NCI-H2107 (cell line): ENCODE measurements at regions not wholly inside any gene's neighbourhood (a gene's known extent, or its start where the extent isn't known, plus 50 kb on each side); places are given as distances from the start of the nearest gene placed in this dataset.

Source experiments
- DNase-seq: peaks from one replicate; lab custom pipeline; 2025; lab: John Stamatoyannopoulos, UW

GRCh38 chr1:87999852-88000251 lies 671.2 kb downstream of the LMO4 start:
- DNase-seq, result no peak

DNA sequence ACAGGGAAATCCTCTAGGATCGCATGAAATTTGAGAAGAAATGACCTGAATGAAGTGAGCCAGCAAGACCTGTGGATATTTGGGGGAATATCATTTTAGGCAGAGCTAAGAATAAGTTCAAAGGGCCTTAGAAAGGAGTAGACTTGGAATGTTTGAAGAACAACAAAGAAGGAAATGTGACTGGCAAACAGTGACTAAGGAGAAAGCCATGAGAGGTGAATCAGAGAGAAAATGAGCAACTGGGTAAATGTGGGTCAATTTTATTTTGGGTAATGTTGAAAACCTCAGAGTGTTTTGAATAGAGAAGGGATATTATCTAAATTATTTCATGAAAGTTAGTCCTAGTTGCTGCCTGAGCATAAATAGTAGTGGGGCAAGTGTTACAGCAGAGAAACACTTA lies 672.8 kb downstream of the LMO4 start:
- no peak for DNase-seq

GRCh38 chr1:88003255-88003654 lies 674.6 kb downstream of the LMO4 start:
- DNase-seq, result no peak

- DNase-seq, result no peak
Observed at GRCh38 chr1:88009916-88010315, 674.2 kb upstream of the PKN2 start.

DNA sequence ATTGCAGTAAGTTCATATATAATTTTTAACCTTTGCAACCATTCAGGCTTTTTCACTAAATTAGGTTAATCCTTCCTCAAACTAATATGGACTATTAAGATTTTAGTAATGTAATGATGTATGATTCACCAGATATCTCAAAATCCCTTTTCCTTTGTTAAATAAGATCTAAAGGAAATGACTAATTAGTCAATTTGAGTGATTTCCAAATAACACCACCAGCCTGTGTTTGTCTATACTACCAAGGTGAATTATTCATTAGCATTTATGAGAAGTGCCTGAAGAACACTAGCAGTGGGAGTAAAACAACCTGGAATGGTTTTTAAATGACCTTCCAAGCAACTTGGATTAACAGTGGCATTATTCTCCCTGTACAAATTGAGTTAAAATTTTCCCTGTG lies 670.6 kb upstream of the PKN2 start:
- DNase-seq, result no peak

DNA sequence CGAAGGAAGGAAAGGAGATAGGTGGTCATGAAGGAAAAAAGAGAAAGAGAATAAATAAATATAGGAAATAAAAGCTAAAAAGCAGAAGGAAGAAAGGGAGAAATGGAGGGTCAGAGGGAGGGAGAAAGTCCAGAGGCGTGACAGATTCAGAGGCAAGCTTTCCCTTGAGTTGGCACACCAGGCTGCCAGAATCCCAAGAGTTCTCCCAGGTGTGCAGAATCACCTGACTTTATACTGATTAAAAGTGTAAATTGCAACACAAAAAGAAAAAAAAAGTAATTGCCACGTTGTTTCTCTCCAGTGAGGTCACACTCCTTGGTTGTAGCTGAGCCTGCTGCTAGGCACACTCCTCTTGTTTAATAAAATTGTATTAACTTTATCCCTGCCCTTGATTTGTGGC lies 669.9 kb upstream of the PKN2 start:
- no peak for DNase-seq

DNA sequence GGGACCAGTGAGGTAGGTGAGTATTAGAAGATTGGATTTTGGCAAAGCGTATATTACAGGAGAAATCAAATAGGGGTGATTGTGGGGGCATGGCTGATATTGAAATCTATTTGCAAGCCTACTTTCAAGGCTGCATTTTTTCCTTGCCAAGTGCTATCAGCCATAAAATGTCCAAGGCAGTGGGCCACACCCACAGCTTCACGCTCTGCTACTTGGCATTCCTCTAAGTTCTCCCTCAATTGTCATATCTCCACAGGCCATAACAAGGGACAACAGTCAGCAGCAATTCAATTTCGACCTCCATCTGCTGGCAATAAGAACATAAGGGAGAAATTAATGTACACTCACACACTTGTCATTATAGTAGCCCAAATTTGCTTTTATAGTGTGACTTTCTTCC lies 667.1 kb upstream of the PKN2 start:
- no peak for DNase-seq

DNA sequence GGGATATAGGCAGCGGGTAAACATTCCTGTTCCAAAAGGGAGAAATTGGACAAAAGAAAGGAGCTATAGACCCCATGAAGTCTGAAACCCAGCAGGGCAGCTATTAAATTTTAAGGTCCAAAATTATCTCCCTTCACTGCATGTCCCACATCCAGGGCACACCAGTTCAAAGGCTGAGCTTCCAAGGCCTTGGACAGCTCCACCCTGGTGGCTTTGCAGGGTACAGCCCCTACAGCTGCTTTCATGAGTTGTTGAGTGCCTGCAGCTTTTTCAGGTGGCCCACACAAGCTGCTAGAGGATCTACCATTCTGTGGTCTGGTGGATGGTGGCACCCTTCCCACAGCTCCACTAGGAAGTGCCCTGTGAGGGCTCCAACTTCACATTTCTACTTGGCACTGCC lies 662.5 kb upstream of the PKN2 start:
- DNase-seq, result no peak

DNA sequence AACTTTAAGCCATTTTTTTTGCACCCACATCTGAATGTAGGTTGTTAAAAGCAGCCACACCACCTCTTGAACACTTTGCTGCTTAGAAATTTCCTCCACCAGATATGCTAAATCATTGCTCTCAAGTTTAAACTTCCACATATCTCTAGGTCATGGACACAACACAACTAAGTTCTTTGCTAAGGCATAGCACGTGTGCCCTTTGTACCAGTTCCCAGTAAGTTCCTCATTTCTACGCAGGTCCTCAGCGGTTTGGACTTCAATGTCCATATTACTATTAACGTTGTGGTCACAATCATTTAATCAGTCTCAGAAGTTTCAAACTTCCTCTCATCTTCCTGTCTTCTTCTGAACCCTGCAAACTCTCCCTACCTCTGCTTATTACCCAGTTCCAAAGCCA lies 661.6 kb upstream of the PKN2 start:
- no peak for DNase-seq

GRCh38 chr1:88029142-88029541 lies 654.9 kb upstream of the PKN2 start:
- DNase-seq, result no peak

- no peak for DNase-seq
Observed at GRCh38 chr1:88029899-88030298, 654.2 kb upstream of the PKN2 start.

DNA sequence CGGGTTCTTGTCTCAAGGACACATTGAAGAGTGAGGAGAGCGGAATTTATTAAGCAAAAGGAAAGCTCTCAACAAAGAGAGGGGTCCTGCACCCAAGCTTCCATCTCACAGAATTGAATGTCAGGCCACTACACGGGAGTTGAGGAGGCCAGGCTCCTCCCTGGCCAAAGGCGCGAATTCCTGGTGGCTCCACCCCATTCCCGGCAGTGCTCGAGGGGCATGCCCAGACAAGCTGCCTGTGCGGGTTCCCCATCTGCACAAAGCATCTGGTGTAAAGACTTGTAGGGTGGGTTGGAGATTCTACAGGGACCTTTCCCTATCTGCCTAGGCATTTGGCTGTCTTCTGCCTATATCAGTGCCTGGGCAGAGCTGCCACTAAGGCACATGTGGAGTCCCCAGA lies 648.5 kb upstream of the PKN2 start:
- no peak for DNase-seq

DNA sequence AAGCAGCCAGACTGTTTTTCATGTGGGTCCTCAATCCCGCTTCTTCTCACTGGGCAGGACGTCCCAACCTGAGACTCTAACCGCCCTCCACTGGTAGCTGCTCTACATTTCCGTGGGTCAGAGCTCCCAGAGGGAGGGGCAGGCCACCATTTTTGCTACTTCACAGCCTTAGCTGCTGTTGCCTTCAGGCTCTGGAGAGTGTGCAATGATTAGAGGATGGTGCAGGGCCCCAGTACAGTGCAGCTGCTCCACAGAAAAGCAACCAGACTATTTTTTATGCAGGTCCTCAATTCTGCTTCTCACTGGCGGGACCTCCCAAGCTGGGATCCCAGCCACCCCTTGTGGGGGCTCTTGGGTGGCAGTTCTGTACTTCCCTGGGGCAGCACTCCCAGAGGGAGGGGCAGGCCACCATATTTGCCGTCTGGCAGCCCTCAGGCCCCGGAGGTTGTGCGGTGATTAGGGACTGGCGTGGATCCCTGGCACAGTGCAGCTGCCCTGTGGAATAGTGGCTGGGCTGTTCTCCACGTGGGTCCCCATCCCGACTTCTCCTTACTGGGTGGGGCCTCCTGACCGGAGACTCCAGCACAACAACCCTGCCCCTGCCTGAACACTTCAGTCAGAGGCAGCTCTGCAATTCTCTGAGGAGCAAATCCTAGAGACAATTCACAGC lies 647.6 kb upstream of the PKN2 start:
- no peak for DNase-seq

GRCh38 chr1:88039240-88039639 lies 644.8 kb upstream of the PKN2 start:
- no peak for DNase-seq

GRCh38 chr1:88043834-88044233 lies 640.2 kb upstream of the PKN2 start:
- DNase-seq, result no peak

DNA sequence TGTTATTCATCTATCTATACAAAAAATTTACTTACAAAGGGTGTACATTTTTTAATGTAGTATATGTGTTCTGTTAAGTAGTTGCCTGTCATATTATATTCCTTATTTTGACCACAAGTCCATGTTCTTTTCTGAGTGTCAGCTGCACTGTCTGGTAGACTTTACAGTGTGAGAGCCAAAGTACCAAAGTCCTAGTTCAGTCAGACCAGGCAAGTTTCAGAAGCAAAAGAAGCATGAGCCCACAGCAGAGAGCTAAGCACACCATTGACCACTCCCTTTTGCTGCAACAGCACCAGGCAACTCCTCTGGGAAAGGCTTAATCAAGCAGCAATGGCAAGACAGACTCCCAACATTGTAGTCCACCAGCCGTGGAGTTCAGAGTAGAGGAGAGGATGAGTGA lies 631.9 kb upstream of the PKN2 start:
- DNase-seq, result no peak

GRCh38 chr1:88053065-88053464 lies 631.0 kb upstream of the PKN2 start:
- DNase-seq, result no peak

GRCh38 chr1:88056881-88057280 lies 627.2 kb upstream of the PKN2 start:
- no peak for DNase-seq

DNA sequence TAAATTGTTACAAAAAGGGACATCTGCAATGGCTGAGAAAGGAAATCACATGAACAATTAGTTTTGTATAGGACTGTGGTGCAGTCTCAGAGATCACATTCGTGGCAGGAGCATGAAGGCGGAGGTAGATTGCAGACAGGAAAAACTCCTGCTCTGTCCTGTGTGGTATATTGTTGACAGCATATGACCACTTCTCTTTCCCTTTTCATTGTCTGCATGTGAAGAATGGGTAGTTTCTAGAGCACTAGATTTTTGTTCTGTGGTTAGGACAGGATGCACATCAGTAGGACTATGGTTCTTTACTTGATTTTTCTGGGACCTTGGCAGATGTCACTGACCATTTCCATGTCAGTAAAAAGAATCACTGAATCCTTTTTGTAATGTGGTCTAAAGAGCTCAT lies 625.9 kb upstream of the PKN2 start:
- no peak for DNase-seq

- DNase-seq, result no peak
Observed at GRCh38 chr1:88060112-88060673, 623.9 kb upstream of the PKN2 start.

DNA sequence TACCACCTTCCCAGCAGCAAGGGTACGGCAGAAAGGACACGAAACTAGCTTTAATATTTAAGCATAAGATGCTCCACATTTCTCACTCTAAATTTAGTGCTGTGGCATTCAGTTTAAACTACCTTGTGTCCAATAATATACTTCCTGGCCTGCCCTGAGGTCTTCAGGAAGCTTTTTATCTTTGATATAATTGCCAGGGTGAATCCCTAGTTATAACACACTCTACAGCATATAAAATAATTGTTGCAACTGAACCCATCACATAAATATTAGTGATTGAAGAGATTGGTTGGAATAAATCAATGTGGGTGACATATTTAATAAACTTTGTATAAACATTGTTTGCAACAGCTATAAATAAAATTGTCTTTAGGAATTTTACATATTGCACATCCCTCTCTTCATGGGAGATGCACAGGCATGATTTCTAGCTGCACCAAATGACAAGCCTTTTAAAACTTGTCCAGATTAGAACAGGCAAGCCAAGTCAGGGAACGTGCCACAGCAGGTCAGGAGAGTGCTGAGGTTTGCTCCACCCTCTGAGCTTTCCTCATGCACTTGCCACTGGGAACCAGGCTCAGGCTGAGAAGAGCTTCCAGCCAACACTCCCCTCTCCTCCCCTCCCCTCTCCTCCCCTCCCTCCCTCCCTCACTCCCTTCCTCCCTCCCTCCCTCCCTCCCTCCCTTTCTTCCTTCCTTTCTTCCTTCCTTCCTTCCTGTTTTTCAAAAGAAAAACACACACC lies 623.2 kb upstream of the PKN2 start:
- DNase-seq, result no peak

DNA sequence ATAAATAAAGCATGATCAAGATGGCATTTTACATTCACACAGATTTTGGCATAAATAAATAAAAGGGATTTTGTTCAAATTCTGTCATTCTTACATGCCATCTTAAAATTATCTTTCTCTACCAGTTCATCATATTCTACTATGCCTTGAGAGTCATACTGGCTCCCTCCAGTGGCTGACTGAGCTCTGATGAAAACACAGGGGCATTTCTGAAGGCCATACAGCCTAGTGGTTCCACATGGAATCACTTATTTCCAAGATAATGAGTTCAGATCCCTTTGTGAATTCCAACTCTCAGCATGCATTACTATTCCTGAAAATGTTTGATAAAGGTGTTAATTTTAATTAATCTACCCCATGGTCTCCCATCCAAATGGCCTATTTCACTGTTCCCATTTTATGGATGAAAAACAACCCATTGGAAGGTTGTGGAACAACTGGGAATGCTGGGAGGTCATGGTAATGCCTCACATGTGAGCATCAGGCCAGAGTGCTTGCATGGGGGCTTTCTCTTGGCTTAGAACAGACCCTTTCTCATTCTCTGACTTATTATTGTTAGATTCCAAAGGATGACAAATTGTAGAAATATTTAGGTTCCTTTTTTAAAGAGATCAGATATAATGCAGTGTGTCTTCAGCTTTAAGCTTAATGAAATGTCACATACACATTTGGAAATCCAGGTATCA lies 622.4 kb upstream of the PKN2 start:
- DNase-seq, result no peak

DNA sequence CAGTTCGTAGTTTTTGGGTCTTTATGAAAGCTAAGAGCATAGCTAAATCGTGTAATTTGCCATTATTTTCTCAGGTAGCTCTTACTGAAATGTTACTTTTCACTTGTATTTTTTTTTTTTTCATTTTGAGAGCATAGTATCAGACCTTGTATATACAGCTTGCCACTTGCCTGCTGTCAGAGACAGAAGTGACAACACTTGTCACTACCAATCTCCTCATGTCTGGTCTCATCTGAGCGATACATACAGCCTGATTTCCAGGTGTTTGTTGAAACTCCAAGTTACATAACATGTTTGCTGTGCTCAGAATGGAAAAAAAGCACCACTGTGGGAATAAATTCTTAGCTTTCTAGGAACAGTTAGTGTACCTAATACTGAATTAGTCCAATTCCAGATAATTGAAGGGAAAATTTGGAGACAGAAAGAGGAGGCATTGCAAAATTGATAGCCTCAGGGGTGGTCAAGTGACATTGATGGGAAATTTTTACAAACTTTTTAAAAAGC lies 621.4 kb upstream of the PKN2 start:
- DNase-seq, result no peak
